NOMO-1 (cell line): ENCODE measurements at regions not wholly inside any gene's neighbourhood (a gene's known extent, or its start where the extent isn't known, plus 50 kb on each side); places are given as distances from the start of the nearest gene placed in this dataset.

Source experiments
- DNase-seq, 2 experiments: peaks; one replicate each; lab custom pipeline; 2025; ENCODE audit not compliant: unreplicated experiment in 2 of 2; lab: John Stamatoyannopoulos, UW

DNA sequence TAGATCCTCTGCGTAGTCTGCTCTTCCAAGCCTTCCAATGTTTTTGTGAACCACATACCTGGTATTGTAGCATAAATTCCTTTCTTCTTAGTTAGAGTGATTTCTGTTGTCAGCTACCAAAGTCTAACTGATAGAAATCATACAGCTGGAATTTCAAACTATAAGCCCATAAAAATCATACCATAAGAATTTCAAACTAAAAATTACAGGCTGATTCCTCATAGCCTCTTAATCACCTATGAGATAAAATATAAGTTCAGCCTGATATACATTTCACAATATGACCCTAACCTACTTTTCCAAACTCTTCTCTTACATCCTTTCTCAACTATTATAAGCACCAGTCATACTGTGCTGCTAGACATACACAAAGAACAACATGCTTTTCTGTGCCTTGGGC, 64.8 kb downstream of the PTHLH start:
- no peak for DNase-seq

DNA sequence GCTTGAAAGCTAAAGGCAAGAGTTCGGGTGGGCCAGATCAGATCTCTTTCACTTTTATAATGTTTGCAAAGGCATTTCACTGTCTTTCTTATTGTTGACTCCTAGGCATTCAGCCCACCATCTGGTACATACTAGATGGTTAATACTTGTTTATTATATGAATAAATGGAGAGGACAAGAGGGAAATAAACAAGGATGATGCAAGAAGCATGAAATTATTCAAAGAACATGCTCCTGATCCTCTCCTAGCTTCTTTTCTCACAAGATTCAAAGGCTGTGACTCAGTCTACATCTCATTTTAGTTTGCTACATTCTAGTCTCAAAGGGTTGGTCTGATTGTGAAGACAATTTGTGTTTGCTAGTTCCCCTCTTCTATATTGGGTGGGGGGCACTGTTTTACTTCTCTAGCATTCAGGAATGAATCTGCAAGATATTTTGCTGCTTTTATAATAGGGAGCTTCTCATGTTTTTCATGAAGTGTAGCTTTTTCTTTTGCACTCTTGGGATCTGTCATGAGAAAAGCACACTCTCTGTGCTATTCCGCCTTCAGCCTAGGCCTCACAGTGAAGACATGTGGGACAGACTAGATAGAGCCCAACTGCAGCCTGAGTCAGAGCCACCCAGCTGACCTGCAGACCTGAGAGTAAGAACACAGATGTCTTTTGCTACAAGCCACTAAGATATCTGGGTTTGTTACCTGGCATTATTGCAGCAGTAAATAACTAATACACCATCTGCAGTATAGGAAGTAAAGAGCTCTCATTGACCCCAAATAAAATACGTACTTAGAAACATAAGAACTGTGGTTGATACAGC, 65.7 kb downstream of the PTHLH start:
- DNase-seq = no peak

DNA sequence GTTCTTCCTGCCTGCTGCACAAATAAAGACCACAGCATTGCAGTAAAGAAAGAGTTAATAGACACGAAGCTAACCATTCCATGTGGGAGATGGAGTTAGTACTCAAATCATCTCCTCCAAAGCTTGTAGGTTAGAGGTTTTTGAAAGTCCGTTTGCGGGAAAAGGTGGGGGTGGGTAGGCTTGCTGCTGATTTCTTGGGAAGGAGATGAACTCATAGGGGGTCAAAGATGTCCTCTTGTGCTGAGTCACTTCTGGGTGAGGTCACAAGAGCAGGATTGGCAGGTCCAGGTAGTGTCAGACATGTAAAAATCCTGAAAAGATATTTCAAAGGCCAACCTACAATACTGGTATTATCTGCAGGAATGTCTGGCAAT, 66.4 kb downstream of the PTHLH start:
- no peak for DNase-seq

DNA sequence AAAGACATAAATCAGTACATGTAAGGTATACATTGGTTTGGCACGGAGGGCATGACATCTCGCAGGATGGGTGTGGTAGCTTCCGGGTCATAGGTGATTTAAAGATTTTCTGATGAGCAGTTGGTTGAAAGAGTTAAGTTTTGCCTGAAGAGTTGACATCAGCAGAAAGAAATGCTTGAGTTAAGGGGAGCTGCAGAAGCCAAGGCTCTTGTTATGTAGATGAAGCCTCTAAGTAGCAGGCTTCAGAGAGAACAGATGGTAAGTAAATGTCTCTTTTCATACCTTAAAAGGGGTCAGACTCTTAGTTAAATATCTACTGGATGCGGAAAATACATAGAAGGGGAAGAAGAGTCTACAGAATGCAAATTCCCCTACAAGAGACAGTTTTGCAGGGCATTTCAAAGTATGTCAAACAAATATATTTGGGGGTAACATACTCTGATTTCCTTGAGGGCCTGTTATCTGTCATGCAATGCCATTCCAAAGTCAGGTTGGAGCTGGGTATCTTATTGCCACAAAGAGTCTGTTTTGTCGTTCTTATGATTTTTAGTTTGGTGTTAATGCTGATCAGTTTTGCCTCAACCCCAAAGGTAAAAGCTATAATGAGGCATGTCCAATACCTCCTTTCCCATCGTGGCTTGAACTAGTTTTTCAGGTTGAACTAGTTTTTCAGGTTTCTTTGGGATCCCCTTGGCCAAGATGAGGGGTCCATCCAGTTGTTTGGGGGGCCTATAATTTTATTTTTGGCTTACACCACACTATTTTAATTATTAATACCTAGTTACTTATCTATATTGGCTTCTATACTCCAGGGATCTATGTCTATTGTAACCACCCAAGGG, 67.0 kb downstream of the PTHLH start:
- no peak for DNase-seq

DNA sequence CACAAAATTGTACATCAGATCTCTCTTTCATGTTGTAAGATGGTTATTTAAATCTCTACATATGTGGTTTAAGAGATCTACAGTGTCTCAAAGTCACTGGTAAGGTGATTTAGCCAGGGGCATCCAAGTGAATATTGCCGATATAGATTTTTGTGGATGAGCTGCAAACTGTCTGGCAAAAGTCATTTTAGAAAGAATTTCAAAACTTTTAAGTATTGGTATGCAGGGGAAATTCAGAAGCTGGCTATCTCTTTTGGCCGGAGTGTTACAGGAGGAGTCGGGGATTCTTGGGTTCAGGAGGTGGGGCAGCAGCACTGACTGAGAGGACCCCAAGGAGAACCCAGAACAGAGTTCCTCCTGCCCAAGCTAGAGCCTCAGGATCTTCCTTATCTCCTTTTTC, 69.9 kb downstream of the PTHLH start:
- no peak for DNase-seq

DNA sequence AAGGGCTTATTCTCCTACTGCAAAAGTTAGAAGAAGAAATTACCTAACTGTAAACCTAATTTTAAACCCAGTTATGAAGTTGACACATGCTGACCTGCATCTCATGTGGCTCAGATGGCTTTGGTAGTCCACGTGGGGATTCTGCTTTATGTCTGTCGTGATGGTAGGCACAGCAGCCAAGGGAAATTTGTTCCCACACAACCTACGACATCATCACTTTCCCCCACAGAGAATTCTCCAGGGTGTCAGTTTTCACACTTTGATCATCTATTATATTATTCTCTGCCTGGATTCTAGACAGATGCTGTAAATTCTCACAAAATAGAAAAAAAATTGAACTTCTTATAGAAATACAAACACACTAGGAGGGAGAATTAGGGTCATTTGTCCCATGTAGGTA, 70.6 kb downstream of the PTHLH start:
- DNase-seq = no peak

DNA sequence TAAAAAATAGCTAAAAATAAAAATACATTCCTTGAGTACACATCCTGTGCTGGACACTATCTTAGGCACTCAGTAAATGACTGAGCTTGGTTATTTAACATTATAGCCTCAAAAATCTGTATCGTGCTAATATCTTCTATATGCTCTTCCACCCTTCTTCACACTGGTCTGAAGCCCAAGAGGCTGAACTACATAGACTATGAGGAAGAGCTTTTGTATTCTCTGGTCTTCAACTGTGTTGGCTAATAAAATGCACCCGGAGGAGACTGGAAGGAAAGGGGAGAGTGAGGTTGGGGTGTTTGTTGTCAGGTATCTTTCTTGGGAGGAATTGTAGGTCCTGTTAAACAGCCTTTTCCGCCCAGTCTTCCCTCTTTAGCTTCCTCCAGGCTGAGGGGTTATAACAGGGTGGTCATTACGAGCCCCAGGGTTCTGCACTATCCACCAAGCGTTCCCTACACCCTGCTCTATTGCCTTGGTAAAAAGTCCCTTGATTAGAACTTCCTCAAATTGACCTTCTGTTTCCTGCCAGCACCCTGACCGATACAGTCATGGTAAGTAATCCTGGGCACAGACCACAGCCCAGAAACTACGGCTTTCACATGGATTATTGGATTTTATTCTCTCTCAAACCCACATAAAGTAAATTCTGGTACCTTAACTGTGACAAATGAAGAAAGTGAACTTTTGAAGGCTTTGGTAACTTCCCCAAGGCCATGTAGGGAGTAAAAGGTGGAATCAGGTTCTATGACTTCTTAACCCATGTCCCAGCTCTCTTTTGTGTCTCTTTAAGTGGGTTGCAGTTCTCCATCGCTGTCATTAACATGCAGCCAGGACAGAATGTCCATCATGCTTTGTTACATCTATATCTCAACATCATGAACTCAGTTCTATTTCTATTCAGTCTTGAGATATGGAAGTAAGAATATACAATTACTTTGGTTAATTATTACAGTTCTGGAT, 71.3 kb downstream of the PTHLH start:
- peak in 1 of 2 experiments; percentile 34 for DNase-seq

DNA sequence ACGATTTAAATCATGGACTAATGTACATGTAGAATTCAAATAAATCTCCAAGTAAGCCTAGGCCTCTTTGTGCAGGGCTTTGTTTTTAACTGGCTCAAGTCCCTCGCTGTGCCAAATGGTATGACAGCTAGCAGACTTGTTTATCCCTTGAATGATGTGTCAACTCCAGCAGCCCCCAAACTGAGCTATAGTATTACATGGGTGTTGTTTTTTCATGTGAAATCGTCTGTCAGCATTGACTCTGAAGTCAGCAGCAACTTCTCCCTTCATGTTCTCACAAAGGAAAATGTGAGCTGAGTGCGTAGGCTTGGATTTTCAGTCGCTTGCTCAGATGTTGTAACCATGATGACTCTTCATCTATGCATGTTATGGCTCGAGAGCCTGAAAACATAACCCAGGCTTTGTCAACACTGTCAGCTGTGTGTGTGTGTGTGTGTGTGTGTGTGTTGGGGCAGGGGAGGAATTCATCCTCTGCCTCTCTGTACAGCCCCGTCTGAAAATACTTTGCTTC, 73.3 kb downstream of the PTHLH start:
- no peak for DNase-seq

DNA sequence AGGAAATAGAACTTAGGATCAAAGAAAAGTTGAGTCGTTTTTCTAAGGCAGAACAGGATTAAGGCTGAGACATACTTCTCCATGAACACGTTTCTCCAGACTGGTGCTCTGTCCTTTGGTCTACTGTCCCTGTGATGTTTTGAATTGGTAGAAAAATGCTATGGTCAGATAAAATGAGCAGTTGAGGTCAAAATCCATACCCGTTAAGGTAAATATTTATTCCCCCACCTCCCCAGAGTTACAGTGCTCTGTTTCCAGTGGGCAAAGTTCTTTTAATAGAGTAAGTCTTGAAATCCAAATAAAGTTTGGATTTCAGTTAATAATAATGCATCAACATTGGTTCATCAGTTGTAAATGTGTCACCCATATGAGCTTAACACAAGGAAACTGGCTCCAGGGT, 74.5 kb downstream of the PTHLH start:
- no peak for DNase-seq

DNA sequence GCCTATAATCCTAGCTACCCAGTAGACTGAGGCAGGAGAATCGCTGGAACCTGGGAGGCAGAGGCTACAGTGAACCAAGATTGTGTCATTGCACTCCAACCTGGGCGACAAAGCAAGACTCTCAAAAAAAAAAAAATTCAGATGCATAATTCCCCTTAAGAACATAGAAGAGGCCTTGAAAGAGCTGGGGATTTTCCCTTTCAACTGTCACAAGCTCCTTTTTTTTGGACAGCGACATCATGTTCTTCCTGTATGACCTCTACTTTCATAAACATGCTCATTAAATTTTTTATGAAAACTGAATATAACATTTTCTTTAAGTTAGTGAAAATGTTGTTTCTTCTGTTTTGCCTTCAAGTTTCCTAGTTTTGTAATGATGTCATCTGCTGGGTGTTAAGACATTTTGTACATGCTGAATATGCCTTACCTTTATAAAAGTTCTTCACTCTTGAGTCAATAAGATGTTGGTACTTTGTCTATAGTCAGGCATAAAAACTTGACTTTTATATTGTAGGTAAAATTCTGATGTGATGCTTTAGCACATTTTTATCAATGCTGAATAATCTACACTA, 76.0 kb downstream of the PTHLH start:
- no peak for DNase-seq

DNA sequence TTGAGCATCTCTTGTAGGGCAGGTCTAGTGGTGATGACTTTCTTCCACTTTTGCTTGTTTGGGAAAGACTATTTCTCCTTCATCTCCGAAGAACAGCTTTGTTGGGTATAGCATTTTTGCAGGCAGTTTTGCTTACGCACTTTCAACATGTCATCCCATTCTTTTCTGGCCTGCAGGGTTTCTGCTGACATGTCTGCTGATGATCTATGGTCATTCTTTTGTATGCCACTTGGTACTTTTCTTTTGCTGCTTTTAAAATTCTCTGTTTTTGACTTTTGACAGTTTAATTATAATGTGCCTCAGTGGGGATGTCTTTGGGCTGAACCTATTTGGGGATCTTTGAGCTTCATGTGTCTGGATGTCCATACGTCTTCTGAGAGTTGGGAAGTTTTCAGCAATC, 78.2 kb downstream of the PTHLH start:
- DNase-seq = no peak

DNA sequence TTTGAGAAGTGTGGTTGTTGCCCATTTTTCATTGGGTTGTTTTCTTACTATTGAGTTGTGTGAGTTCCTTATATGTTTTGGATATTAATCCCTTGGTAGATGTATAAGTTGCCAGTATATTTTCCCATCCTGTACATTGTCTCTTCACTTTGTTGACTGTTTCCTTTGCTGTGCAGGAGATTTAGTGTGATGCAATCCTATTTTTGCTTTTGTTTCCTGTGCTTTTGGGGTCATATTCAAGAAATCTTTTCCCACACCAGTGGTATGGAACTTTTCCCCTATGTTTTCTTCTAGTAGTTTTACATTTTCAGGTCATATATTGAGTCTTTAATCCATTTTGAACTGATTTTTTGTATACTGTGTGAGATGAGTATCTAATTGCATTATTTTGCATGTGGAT, 92.8 kb downstream of the PTHLH start:
- no peak for DNase-seq

DNA sequence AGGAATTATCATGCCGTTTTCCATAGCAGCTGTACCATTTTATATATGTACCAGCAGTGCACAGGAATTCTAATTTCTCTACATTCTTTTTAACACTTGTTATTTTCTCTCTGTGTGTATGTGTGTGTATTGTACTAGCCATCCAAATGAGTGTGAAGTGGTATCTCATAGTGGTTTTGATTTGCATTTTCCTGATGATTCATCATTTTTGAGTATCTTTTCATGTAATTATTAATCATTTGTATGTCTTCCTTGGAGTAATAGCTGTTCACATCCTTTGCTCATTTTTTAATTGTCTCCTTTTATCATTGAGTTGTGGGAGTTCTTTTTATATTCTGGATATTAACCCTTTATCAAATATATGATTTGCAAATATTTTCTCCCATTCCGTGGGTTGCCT, 95.6 kb upstream of the MANSC4 start:
- DNase-seq = no peak

DNA sequence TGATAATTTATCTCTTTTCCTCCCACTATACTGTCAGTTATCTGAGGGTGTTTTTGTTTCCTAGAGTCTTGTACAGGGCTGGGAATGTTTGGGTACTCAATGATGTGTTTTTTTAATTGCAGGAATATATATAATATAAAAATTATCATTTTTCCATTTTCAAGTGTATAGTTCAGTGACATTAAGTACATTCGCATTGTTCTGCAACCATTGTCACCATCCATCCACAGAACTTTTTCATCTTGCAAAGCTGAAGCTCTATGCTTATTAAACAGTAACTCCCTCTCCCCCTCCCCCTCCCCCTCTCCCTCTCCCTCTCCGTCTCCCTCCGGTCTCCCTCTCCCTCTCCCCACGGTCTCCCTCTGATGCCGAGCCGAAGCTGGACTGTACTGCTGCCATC, 93.0 kb upstream of the MANSC4 start:
- DNase-seq = no peak

DNA sequence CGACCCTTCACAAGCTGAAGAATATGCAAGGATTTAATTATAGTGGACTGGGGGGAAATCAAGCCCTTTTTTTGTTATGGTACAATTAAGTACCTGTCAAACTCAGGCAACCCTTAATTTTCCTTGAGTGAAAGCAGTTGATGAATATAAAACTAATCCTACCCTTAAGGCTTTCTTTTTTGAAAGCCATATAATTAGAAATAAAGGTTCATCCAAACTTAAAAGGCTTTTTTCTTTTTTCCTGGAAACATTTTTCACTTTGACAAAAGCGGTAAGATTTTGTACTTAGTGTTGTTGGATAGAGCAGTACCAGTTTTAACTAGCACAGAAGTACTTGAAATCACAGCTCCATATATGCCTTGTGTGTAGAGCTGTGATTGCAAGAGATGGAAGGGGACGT, 91.9 kb upstream of the MANSC4 start:
- DNase-seq = no peak

DNA sequence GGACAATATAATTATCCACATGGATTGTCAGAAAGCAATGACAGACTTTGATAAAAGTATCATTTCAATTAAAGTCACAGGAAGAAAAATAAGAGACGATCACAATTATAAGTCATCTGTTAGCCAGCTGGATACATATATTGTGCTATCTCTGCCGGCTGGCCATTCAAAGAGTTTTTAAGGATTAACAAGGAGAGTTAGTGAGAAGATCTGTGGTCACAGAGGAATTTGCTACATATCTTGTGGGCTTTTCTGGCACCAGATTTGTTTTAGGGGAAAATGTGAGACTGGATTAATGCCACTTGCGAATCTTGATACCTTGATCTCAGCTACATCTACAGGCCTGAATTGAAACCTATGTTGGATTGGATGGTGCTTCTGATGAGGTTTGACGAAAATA, 90.9 kb upstream of the MANSC4 start:
- DNase-seq = no peak

DNA sequence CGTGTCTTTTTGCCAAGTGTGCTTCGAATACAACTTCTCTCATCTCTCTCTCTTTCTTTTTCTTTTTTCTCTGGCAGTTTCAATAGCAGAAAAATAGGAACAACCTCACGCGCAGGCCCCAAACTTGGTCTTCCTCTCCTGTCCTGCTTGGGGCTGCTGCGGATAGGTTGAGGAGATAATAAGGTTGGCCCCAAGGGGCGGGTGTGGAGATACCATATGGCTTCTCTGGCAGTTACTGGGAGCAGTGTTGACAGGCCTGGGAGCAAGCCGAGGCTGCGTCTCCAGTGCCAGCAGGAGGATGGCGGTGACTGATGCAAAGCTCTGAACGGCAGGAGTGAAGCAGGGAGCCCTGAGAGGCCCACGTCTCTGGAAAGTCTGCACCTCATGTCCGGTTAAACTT, 89.5 kb upstream of the MANSC4 start:
- DNase-seq = no peak

DNA sequence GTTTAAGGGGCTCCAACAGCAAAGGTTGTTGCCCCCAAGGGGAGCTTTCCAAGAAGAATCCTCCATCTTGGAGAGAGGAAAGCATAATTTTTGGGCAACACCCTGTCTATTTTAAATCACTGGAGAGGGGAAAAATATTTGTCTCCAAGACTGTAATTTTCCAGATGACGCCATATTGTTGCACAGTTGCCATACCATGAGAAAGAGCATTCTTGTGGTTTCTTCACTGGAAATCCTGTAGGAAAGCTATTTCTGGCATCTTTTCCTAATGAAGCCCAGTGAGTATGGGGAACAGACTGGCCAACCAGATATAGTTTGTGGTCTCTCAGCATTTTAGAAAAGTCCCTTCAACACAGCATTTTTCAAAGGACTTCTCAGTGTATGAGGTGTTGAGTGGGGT, 88.1 kb upstream of the MANSC4 start:
- no peak for DNase-seq

DNA sequence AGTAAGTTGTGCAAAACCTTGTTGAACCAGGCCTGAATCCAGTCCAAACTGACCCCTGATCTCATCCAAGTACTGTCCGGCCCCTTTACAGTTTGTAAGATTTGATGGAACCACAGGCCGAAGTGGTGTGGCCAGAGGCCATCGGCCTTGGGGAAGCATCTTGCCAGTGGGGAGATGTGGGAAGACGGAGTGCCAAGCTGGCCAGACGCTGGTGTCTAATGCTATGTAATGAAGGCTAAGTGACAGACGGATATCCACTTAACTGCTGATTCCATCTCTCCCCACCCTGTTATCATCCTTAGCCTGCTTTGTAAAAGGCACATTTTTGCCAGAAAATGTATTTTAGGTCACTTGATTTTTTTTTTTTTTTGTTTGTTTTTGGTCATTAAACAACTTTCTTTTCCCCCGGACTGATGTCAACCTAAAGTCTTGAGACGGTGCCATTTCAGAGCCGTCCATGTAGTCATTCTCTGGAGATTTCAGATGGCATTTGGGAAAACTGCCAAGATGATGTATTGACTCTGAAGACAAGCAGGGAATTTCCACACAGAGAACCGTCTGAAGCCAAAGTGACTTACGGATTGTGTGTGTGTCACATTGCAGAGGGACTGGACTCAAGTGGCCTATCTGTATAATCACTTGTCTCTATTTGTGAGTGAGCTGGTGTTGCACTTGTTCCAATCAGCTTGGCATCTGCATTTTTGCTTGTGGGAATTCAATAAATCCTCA, 86.5 kb upstream of the MANSC4 start:
- no peak for DNase-seq

DNA sequence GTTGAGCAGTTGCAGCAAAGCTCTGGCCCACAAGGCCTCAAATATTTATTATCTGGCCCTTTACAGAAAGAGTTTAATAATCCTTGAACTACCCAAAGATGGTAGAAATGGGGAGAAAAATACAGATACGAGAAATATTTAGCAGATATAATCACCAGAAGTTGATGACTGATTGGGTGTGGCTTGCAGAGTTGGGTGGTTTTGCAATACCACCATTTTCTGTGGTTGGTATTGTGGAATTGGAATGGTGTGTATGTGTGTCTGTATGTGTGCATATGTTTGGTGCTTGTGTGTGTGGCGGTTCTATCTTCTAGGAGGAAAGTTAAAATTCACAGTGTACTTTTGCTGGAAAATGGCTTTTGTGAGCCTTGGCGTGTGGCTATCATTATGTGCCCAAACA, 85.4 kb upstream of the MANSC4 start:
- peak; percentile 55 to 59 for DNase-seq
